ENCODE measurements at regions not wholly inside any gene's neighbourhood (a gene's known extent, or its start where the extent isn't known, plus 50 kb on each side); places are given as distances from the start of the nearest gene placed in this dataset.
A peak's percentile ranks its signal among the peaks of the same experiment; 100 is the strongest.

GRCh38 chr11:28860893-28861292 lies 752.7 kb downstream of the METTL15 start:
- Histone ChIP-seq H2AFZ (ENCODE audit: low read length) (no peak overlapping the region), H3F3A (ENCODE audit: low read length, unreplicated experiment) (no peaks in the 10 kb centered on the region), H4K20me1 (ENCODE audit: low read length) (no peaks in the 10 kb centered on the region), H3K4me3 (ENCODE audit: low read length) (no peak overlapping the region), H3K9ac (ENCODE audit: low read length) (no peak overlapping the region), H3K9me2 (replicated peaks; ENCODE audit: low read length) (no peaks in the 10 kb centered on the region), H3K27me3 (ENCODE audit: low read length) (no peaks in the 10 kb centered on the region), H3K27ac (ENCODE audit: low read length) (peak overlapping the region; percentile 57), H3K36me3 (ENCODE audit: low read depth, low read length) (no peaks in the 10 kb centered on the region), H3K79me2 (ENCODE audit: low read length) (no peaks in the 10 kb centered on the region), H3K4me2 (ENCODE audit: low read length) (peak overlapping the region; percentile 32; the same call in 1 of the 2 replicates), H3K4me1 (ENCODE audit: insufficient read depth, low read length) (peaks cover 16% of the 10 kb centered on the region), H3K9me3 (ENCODE audit: low read length) (no peaks in the 10 kb centered on the region)
- BruUV-seq (replicated peaks) = no TSS peak
- peak; percentile 96 for ATAC-seq
- DNase-seq = peak; percentile 70
- POLR2A ChIA-PET (ENCODE audit: unreplicated experiment) = no interaction called here
- CTCF ChIA-PET = interaction anchor here (0.6 kb wide), 1 partner anchor 26 kb away, joined by 3 read pairs; no protein-coding TSS in a partner anchor
- TF ChIP-seq EZH2phosphoT487 (IDR thresholded peaks at IDR 0.05; ENCODE audit: borderline replicate concordance, low read length) (no peak), CTCF (conservative IDR thresholded peaks at IDR 0.05; ENCODE audit: low read depth, low read length) (no peak), EZH2 (IDR thresholded peaks at IDR 0.05; ENCODE audit: low read length, unreplicated experiment) (no peak)
- intact Hi-C loops (cut with micrococcal nuclease) = no loop called here

- ChIA-PET CTCF (no interaction called here), POLR2A (ENCODE audit: unreplicated experiment) (no interaction called here)
- ATAC-seq = no peak
- no peaks in the 10 kb centered on the region for H3K9me3 ChIP-seq (ENCODE audit: low read length)
- H3K9ac ChIP-seq (ENCODE audit: low read length) = no peak overlapping the region
- no peaks in the 10 kb centered on the region for H3K79me2 ChIP-seq (ENCODE audit: low read length)
- no peak overlapping the region for H3K4me3 ChIP-seq (ENCODE audit: low read length)
- no peaks in the 10 kb centered on the region for H3K36me3 ChIP-seq (ENCODE audit: low read depth, low read length)
- H3K27me3 ChIP-seq (ENCODE audit: low read length) = no peaks in the 10 kb centered on the region
- TF ChIP-seq EZH2 (IDR thresholded peaks at IDR 0.05; ENCODE audit: low read length, unreplicated experiment) = no peak
- TF ChIP-seq EZH2phosphoT487 (IDR thresholded peaks at IDR 0.05; ENCODE audit: borderline replicate concordance, low read length) = no peak
- TF ChIP-seq CTCF (conservative IDR thresholded peaks at IDR 0.05; ENCODE audit: low read depth, low read length) = no peak
- BruUV-seq (replicated peaks) = no TSS peak
- H3K27ac ChIP-seq (ENCODE audit: low read length) = no peak overlapping the region
- H2AFZ ChIP-seq (ENCODE audit: low read length) = no peak overlapping the region
- intact Hi-C loops (cut with micrococcal nuclease) = no loop called here
- DNase-seq = no peak
- H4K20me1 ChIP-seq (ENCODE audit: low read length) = no peaks in the 10 kb centered on the region
- no peak overlapping the region for H3K4me2 ChIP-seq (ENCODE audit: low read length)
- no peaks in the 10 kb centered on the region for H3F3A ChIP-seq (ENCODE audit: low read length, unreplicated experiment)
- H3K9me2 ChIP-seq (replicated peaks; ENCODE audit: low read length) = no peaks in the 10 kb centered on the region
- H3K4me1 ChIP-seq (ENCODE audit: insufficient read depth, low read length) = peaks cover 16% of the 10 kb centered on the region
Observed at GRCh38 chr11:28858076-28858475, 749.9 kb downstream of the METTL15 start.

- H3K9me3 ChIP-seq (ENCODE audit: low read length) = peaks cover 5% of the 10 kb centered on the region; the same call in 1 of the 2 replicates
- no peaks in the 10 kb centered on the region for H3K79me2 ChIP-seq (ENCODE audit: low read length)
- peak overlapping the region; percentile 45 for H3K27ac ChIP-seq (ENCODE audit: low read length)
- TF ChIP-seq CTCF (conservative IDR thresholded peaks at IDR 0.05; ENCODE audit: low read depth, low read length) (no peak), EZH2phosphoT487 (IDR thresholded peaks at IDR 0.05; ENCODE audit: borderline replicate concordance, low read length) (no peak), EZH2 (IDR thresholded peaks at IDR 0.05; ENCODE audit: low read length, unreplicated experiment) (no peak)
- H3K36me3 ChIP-seq (ENCODE audit: low read depth, low read length) = peaks cover 19% of the 10 kb centered on the region; the same call in 1 of the 2 replicates
- DNase-seq = peak; percentile 49
- POLR2A ChIA-PET (ENCODE audit: unreplicated experiment) = interaction anchor here (0.6 kb wide), 2 partner anchors 135 to 1150 kb away, joined by 3 to 4 read pairs; no protein-coding TSS in a partner anchor
- H3K4me2 ChIP-seq (ENCODE audit: low read length) = 0 out of 2 replicates have a peak overlapping the region, but pooled peaks have one; percentile 2
- CTCF ChIA-PET = interaction anchor here (0.6 kb wide), 1 partner anchor 1150 kb away, joined by 5 read pairs; no protein-coding TSS in a partner anchor
- H3K4me1 ChIP-seq (ENCODE audit: insufficient read depth, low read length) = peaks cover 12% of the 10 kb centered on the region
- H3K9ac ChIP-seq (ENCODE audit: low read length) = no peak overlapping the region
- H3K27me3 ChIP-seq (ENCODE audit: low read length) = no peaks in the 10 kb centered on the region
- H3F3A ChIP-seq (ENCODE audit: low read length, unreplicated experiment) = no peaks in the 10 kb centered on the region
- no peaks in the 10 kb centered on the region for H3K9me2 ChIP-seq (replicated peaks; ENCODE audit: low read length)
- peak; percentile 93 for ATAC-seq
- H4K20me1 ChIP-seq (ENCODE audit: low read length) = no peaks in the 10 kb centered on the region
- intact Hi-C loops (cut with micrococcal nuclease) = loop anchor here (10.0 kb wide), 1 partner anchor 56 kb away; no protein-coding TSS in a partner anchor
- no peak overlapping the region for H2AFZ ChIP-seq (ENCODE audit: low read length)
- no TSS peak for BruUV-seq (replicated peaks)
- H3K4me3 ChIP-seq (ENCODE audit: low read length) = no peak overlapping the region
Observed at GRCh38 chr11:28849053-28849452, 740.9 kb downstream of the METTL15 start.
